Adipose tissue (tissue), 3 donors: ENCODE measurements at regions not wholly inside any gene's neighbourhood (a gene's known extent, or its start where the extent isn't known, plus 50 kb on each side); places are given as distances from the start of the nearest gene placed in this dataset.
"Not testable (repeated sequence)": the region's sequence is repeated elsewhere in the genome, so short reads cannot be mapped to it uniquely, and the experiment has no call there.

ENCODE experiments used
- H3K27ac ChIP-seq: one replicate; pipeline ENCODE4 v1.5.1; 2013; ENCODE audit warnings: low read depth, low read length
- WGBS, 3 donors: extraction: QIAGEN DNeasy Blood & Tissue Kit; methylation state at CpG; one replicate each; pipeline ENCODE4 v1.1.7; 2013; 5-methylcytosine and 5-hydroxymethylcytosine counted together
- donor health status: healthy with polysubstance abuse.
- donor health status: Bipolar disorder and iron deficiency.
- donor health status: healthy.

- 2% methylated on average over 46 of the region's 46 CpGs for WGBS, 3 donors
- H3K27ac ChIP-seq = peak overlapping the region; percentile 79
Measured at GRCh38 chr5:42951293-42951840, 88.8 kb downstream of the ANXA2R start.

DNA sequence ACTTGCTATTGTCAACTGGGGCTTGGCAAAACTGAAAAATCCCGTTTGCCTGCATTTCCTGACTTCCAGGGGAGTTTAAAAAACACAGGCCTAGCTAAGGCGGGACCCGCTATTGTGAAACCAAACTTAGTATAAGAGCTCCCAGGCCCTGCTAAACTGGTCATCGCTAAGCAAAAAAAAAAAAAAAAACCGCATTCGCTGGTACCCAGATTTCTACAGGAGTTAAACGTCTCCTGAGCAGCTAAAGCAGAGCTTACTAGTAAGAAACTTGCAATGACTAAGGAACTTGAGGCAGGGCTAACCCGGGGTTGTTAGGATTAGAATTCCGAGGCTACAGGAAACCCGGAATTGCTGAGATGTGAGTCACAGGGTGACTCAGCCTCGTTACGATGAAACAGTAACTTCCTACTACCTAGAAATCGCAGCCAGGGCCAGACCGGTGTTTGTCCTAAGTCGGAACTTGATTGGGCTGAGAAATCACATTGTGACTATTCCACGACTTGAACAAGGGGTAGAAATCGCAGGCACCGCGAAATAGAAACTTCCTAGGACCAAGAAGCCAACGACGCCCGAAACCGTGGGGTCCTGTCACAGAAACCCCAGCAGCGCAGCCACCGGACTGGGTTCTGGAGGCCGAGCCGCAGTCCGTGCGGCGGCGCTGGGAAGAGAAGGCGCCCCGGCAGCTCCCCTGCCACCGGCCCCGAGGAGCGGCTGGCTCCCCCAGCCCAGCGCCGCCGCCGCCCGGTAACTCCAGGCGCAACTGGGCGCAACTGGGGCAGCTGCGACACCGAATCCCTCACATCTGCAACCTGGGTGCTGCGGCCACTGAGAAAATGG is 89.4 kb downstream of the ANXA2R start:
- H3K27ac ChIP-seq = peak overlapping the region; percentile 79

GRCh38 chr5:42950116-42950455 is 90.0 kb downstream of the ANXA2R start:
- no peak overlapping the region for H3K27ac ChIP-seq
- WGBS, 3 donors = 20 to 33% (median 29%) methylated on average over 7 of the region's 7 CpGs

More for the DNA sequence above, 89.4 kb downstream of the ANXA2R start:
- 2 to 4% (median 3%) methylated on average over 46 of the region's 46 CpGs for WGBS, 3 donors

- no peak overlapping the region for H3K27ac ChIP-seq
- WGBS, 3 donors = 8 to 10% (median 9%) methylated on average over 33 of the region's 33 CpGs
Measured at GRCh38 chr5:42949348-42950115, 90.6 kb downstream of the ANXA2R start.

GRCh38 chr5:42948961-42949347 is 91.2 kb downstream of the ANXA2R start:
- 11 to 18% (median 12%) methylated on average over 10 of the region's 10 CpGs for WGBS, 3 donors
- H3K27ac ChIP-seq = no peak overlapping the region

DNA sequence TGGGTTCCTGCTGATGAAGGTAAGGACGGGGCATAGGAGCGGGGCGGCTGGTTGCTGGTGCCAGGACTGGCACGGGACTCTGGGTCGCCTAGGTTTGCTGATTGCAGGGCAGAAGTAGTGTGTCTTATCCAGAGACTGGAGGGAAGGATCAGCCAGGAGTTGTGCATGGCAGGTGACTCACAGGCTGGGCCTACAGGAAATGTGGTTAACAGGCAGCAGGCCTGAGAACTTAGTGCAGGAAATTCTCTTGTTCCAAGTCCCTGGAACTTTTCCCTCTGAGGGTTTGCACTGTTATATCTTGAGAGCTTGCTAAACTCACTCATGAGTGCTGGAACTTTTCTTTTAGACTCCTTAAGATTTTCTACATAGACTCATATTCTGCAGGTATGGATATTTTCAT is 95.1 kb downstream of the ANXA2R start:
- WGBS, 3 donors = 81 to 89% (median 82%) methylated on average over 5 of the region's 5 CpGs
- H3K27ac ChIP-seq = no peak overlapping the region

DNA sequence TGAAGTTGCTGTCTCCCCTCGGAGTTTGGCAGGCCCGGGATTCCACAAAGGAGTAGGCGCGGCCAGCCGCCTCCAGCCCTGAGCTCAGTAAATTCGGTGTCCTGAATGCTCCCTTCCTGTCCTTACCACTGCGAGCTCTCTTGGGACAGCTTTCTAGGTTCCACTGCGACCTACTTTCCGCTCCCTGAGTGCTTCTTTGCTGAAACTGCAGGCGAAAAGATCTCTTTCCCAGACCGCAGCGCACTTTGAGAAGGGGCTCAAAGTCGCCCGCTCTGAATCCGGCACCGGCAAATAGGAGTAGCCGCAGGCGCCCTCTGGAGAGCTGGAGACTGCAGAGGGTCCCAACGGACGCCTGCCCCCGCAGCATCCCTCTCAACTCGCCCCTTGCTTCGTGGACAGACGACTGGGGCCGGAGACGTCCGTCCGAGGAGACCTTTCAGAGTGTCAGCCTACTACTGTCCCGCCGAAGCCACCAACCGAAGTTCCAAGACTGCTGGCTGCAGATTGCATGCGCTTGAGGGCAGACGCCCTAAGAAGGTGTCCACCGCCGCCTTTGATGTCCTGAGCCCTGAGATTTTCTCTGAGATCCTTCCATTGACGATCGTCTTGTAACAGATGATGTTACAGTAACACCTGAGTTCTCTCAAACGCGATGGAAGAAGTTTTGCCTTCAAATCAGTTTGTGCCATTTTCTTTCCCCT is 96.0 kb downstream of the ANXA2R start:
- 17 to 30% (median 28%) methylated on average over 39 of the region's 39 CpGs for WGBS, 3 donors
- no peak overlapping the region for H3K27ac ChIP-seq

GRCh38 chr5:42940853-42941252 is 99.3 kb downstream of the ANXA2R start:
- H3K27ac ChIP-seq = no peak overlapping the region

GRCh38 chr5:42932011-42932410 is 108.1 kb downstream of the ANXA2R start:
- 85 to 99% (median 96%) methylated on average over 8 of the region's 8 CpGs for WGBS, 3 donors
- H3K27ac ChIP-seq = not testable (repeated sequence)

DNA sequence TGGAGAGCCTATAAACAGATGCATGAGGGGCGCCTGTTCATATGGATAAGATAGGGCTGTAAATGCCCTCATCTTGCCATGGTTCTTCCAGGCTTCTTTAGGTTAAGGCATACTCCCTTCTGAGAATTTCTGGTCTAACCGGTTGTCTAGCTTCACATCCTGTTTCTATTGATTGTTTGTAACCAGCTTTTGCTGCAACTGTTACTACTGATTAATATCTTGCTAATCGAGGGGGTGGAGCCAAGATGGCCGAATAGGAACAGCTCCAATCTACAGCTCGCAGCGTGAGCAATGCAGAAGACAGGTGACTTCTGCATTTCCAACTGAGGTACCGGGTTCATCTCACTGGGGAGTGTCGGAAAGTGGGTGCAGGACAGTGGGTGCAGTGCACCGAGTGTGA is 108.7 kb downstream of the ANXA2R start:
- H3K27ac ChIP-seq = not testable (repeated sequence)

GRCh38 chr5:42930934-42931333 is 109.2 kb downstream of the ANXA2R start:
- 71 to 96% (median 92%) methylated on average over 1 of the region's 1 CpG for WGBS, 3 donors
- no peak overlapping the region for H3K27ac ChIP-seq

More for the DNA sequence above, 108.7 kb downstream of the ANXA2R start:
- 86 to 95% (median 92%) methylated on average over 9 of the region's 9 CpGs for WGBS, 3 donors

DNA sequence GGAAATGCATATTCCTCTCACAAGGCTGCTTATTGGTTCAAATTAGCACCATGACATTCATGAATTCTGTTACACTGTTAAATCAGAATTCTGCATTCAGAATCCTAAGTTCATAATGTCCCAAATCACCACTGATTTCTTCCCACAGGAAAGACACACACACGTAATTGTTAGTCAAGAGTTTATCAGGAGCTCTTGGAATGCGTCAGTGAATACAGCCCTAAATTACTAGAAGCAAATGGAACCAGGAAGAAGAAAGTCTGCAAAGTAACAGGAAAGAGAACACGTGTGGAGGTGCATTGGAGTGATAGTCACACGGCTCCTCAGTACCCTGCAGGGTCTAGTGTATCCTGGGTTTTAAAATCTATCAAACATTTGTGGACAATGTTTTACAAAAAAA is 110.2 kb downstream of the ANXA2R start:
- H3K27ac ChIP-seq = no peak overlapping the region
- 28 to 78% (median 58%) methylated on average over 4 of the region's 4 CpGs for WGBS, 3 donors

DNA sequence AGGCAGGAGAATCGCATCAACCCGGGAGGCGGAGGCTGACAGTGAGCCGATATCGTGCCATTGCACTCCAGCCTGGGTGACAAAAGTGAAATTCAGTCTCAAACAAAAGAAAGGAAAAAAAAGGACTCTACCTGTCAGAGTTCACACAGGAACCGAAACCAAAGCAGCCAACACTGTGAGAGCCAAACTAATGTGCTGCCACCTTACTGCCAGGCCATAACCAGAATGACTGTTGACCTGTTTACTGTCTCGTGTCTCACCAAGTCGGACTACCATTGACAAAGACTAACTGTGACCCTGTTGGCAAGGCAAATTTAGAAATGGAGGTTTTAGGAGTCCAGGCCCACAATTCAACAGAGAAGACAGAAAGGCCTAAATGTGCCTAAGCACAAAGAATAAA is 112.4 kb downstream of the ANXA2R start:
- no peak overlapping the region for H3K27ac ChIP-seq
- 92 to 95% (median 94%) methylated on average over 8 of the region's 8 CpGs for WGBS, 3 donors

- WGBS, 3 donors = 84 to 96% (median 93%) methylated on average over 16 of the region's 16 CpGs
- no peak overlapping the region for H3K27ac ChIP-seq
Measured at GRCh38 chr5:42924686-42925085, 113.0 kb upstream of the SELENOP start.

DNA sequence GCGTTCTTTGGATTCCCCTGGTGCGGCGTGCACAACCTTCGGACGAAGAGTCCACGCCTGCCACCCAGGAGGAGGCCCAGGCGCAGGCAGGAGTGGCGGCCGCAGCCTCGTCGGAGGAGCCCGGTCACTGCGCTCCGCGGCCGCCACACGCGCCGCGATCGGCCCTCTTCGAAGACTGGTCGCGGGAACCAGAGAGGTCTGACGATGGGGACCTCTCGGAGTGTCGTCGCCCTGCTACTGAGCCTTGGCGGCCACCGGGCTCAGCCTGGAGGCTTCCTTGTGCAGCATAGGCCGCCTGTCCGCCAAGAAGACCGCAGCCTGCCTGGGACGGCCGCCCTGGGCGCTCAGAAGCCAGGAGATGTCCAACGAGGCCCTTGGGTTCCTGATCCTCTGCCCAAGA is 112.5 kb upstream of the SELENOP start:
- H3K27ac ChIP-seq = no peak overlapping the region
- WGBS, 3 donors = 62 to 81% (median 78%) methylated on average over 37 of the region's 37 CpGs

- H3K27ac ChIP-seq = no peak overlapping the region
- whole genome bisulfite sequencing, 3 donors = 74 to 87% (median 81%) methylated on average over 14 of the region's 14 CpGs
Measured at GRCh38 chr5:42923710-42924109, 112.0 kb upstream of the SELENOP start.

DNA sequence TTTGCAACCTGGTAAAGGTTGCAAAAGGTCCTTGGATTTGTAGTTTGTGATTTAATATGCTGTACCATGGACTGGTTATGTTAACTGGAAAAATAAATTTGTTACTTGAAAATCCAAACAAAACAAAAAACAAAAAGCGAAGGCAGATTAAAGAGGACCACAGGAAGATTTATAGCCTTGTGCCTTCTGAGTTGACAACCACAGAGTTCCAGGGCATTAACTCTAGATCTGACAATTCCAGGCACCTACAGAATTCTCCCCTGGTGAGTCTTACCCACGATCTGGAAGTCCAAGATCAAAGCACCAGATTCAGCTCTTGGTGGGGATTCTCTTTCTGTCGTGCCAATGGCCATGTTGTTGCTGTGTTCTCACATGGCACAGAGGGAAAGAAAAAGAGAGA is 107.9 kb upstream of the SELENOP start:
- H3K27ac ChIP-seq = no peak overlapping the region
- 58 to 77% (median 65%) methylated on average over 3 of the region's 3 CpGs for WGBS, 3 donors

- no peak overlapping the region for H3K27ac ChIP-seq
- 82 to 96% (median 88%) methylated on average over 23 of the region's 23 CpGs for WGBS, 3 donors
Measured at GRCh38 chr5:42915306-42915866, 103.7 kb upstream of the SELENOP start.
